Endothelial cell of hepatic sinusoid (primary cell): ENCODE measurements at regions not wholly inside any gene's neighbourhood (a gene's known extent, or its start where the extent isn't known, plus 50 kb on each side); places are given as distances from the start of the nearest gene placed in this dataset.

Source experiments
- in situ Hi-C: cut with HindIII; loops from 2 replicates; pipeline ENCODE4 v1.10.0; 2017; ENCODE audit warnings: low sequenced_read_pairs

DNA sequence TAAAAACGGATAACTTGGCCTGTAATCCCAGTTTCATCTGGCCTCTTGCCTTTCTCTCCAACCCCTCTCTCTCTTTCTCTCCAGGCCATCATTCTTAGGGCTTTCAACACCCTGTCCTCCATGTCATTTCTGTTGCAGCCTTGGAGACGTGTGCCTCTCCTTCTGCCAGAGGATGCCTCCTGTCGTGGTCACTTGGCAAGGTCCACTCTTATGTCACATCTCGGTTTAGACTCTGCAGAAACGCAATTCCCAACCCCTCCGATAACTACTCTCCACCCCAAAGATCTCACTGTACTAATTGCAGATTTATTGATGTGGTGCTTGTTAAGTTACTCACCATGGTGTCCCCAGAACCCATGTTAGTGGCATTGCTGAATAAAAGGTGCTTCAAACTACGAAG lies 787.3 kb upstream of the RBFOX1 start:
- in situ Hi-C loops = no loop called here

DNA sequence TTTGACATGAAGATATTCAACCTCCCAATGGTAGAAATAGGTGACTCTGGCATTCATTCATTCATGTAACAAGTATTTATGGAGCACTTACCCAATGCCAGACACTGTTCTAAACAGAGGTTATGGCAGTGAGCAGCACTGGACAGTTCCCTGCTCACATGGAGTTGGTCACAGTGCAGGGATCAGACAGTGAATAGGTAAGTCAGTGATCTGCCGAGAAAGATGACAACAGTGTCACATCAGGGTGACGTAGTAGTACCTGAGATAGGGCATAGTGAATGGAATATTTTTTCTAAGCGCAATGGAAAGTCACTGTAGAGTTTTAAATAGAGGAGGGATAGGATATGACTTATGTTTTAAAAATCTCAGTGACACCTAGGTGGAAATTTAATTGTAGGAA lies 791.4 kb upstream of the RBFOX1 start:
- in situ Hi-C loops = no loop called here

DNA sequence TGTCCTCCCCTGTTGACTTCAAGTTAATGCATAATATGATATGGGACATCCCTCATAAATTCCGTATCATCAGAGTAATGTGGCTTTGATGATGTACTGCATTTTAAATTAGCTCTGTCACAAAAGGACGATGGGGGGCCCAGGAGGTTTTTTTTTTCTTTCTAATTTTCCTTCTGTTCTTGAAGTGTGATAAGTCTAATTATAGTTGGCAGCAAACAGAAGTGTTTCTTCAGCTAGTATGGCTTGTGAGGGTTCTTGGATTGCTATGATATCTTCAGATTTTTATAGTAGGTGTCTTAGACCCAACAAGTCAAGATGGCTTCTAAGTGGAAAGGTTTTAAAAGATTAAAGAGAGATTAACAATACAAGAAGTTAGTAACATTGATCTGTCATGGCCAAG lies 796.2 kb upstream of the RBFOX1 start:
- in situ Hi-C loops = no loop called here

DNA sequence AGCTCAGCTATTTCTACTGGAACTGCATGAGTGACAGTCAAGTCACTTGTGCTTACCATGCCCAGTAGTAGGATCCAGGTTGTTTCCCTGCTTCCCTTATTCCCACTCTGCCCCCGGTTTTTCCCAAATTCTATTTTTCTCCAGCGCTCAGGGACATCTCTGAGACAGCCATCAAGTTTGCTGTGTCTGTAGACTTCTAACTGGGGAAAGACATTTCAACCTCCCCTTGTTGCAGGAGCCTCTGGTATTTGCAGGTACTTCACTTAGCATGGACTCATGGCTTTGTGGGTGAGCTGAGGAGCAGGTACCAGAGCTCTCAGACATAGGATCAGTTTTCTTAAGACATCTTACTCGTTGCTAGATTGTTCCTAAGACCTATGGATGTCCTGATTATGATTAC lies 801.6 kb upstream of the RBFOX1 start:
- in situ Hi-C loops = no loop called here

DNA sequence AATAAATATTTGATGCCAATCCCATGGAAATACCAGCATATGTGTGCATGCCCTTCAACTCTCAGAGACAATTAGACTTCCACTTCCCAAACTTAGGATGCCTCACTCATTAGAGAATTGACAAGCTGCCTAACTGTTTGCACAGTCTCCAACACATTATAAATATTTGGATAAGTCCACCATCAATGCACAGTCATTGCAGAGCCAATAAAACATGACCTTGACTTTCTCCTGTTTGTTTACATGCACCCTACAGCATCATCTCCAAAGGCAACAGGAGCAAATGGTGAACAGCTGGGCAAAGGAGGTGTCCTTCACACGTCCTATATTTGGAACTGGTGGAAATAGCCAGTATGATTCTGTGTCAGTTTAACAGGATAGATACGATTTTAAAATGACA lies 804.4 kb upstream of the RBFOX1 start:
- in situ Hi-C loops = no loop called here

DNA sequence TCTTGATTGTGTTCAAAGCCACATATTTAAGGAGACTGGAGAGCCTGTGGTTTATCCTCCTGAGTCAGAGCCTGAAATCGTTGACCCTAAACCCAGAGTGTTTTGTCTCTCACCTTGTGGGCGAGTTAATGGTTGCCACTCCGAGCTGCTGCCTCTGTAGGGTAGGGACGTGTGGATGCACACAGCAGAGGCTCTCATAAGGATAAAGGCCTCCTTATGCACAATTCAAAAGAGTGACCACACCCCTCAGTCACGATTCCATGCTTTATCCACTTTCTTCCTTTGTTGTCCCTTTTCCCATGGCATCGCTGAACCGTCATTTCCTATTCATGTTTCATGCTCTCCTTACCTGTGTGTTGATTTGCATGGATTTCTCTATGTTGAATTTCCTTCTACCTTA lies 805.0 kb upstream of the RBFOX1 start:
- in situ Hi-C loops = no loop called here

DNA sequence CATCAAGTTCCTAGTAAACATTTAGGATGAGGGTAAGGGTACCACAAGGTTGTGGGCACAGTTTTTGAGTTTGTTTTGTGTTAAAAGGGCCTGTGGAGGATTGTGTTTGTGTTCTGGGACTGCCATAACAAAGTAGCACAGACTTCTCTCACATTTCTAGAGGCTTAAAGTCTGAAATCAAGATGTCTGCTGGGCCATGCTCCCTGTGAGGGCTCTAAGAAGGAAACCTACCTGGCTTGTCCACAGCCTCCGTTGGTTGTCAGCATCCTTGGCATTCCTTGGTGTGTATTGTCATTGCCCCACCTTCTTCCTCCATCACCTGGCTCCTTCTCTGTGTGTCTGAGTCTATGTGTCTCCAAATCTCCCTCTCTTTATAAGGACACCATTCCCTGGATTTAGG lies 808.1 kb upstream of the RBFOX1 start:
- in situ Hi-C loops = no loop called here

DNA sequence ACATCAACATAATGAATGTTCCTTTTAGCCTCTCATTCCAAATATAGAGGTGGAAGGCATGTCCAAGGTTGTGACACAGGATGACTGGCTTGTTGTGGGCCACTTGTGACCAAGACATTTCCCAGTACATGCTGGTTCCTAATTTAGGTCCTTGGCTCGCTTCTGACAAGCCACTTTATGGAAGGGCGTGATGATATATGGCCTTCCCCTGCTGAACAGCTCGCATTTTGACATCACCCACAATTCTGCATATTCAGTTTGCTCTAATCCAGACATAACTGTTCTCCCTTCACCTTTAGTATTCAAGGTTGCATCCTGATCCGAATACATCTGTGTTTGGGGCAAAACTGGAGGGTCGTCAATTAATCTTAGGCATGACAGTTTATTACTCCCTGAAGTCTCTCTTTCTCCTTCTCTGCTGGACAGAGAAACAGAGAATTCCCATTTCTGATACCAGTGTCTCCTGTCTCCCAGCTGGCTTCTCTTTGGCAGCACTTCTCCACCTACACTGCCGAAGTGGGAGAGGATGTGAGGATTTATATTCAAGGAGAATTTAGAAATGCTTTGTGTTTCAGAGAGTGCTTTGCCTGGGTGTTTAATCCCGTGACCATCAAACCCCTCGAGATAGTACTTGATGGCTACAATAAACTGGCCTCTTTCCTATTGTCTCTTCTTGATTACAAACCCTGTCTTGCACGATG lies 815.5 kb upstream of the RBFOX1 start:
- in situ Hi-C loops = no loop called here

DNA sequence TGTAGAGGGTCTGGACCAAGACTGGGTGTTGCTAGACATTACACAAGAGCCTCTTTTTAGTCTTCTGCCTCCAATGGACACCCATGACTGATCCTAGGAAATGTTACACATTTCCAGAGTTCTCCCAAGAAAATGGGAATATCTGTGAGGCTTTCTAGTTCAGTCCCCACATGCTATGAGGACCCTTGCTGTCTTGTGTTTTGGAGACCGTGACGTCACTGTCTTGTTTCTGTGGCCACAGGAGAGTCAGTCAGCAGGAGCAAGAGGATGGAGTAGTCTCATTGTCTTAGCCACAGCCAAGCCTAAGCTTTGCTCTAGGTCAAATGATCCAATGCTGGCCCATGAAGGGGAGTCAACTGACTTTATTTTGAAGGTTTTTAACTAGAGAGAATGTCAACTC lies 820.1 kb upstream of the RBFOX1 start:
- in situ Hi-C loops = no loop called here

DNA sequence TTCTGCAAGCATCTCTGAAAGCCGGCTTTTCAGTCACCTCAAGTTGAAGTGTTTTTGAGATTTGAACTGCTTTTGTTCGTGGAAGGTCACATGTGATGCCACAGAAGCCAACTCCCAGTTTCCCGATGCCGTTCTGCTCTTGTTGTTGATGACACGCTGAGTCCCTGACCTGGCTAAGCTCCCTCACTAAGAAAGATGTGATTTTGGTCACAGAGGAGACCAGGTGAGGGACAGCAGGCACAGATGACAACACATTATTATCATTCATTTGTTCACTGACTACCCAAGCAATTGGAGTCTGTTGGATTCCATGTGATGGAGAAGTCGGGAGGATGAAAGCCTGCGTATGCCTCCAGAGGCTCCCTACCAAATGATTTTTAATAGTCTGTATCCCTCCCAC lies 822.4 kb upstream of the RBFOX1 start:
- in situ Hi-C loops = no loop called here

DNA sequence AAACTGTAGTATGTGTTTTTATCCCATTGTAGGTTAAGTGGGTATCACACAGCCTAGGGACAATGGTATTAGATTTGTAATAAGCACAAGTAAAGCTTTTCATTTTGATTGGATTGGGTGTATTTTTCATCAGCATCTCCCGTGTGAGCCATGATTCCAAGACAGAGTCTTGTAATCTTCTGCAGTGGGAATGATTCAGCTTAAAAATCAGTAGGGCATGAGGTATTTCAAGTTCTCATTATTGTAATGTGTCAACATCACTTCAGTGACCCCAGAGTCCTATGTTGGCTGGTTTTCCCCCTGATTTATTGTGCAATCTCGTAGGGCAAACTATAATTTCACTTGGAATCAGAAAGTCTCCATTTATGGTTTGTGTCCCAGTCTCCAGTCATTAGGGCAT lies 833.2 kb upstream of the RBFOX1 start:
- in situ Hi-C loops = no loop called here

DNA sequence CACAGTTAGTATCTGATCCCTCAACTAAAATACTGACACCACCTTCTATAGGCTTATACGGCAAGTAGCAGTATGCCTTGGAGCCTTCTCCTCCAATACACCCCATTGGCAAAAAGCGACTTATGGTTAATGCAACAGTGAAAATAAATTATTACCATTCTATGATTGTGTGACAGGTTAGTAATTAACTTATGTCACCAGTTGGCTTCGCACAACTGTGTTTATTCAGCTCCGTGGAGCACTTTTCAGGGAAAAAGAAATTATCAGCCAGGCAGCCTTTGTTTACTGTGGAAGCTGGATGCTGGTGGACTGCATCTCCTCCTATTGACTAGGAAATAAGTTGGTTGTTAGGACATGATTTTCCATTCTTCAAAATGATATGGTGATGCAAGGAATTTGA lies 833.8 kb upstream of the RBFOX1 start:
- in situ Hi-C loops = no loop called here

DNA sequence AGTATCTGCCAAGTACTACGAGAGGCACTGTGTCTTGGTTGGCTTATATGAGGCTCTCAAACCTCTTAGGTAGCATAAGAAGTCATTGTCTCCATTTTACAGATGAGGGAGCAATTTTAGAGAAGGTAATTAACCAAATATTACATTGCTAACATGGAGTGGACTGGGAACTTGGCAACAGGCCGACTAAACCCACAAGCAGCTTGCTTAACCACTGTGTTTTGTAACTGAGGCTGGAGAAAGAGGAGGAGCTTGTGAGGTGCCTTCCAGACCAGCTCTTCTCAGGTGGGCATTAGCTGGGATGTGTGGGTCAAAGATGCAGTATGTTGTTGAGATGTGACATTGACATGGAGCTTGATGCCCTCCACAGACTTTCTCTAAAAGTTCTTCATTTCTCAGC lies 835.6 kb upstream of the RBFOX1 start:
- in situ Hi-C loops = no loop called here

DNA sequence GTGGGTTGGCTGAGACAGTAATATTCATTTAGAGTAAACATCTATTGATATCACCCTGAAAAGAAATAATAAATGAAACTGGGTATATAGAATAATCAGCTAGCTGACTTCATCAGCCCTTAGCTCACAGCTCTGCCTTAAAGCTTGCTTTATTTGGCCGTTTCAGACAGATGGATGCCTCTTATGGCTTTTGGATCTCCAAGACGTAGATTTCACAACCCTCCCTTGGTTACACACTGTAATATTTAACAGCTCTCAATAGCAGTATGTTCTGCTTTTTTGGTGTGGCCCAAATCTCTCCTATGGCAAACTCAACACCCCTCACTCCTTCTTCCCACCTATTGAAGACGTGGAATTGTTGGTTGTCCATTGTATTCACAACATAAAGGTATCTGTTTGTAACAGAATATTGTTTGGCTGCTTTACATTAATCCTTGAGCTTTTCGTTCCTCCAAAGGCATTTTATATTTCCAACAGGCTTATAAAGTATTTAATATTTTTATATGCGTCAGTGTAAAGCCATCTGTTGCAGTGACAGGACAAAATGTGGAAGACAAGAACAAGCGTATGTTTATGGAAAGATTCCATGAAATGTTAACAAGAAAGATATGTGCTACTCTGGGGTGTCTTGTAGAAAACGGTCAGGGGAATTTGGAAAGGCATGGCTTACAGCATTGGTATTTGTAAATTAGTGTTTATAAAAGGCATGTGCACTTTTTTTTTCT lies 837.0 kb upstream of the RBFOX1 start:
- in situ Hi-C loops = no loop called here

DNA sequence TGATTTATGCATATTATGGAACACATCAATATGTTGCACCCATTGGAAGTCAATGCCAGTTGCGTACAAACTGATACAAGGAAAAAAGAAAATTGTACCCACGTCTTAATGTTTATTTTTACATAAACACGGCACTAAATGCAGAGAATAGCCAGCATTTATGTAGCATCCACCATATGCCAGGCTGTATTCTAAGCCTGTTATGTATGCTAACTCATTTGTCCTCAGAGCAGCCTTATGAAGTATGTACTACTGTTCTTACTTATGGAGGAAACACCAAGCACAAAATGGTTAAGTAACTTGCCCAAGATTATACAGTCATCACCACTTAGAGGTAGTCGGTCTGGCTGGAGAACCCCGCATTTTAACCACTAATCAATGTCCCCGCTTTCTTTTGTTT lies 837.9 kb upstream of the RBFOX1 start:
- in situ Hi-C loops = no loop called here

DNA sequence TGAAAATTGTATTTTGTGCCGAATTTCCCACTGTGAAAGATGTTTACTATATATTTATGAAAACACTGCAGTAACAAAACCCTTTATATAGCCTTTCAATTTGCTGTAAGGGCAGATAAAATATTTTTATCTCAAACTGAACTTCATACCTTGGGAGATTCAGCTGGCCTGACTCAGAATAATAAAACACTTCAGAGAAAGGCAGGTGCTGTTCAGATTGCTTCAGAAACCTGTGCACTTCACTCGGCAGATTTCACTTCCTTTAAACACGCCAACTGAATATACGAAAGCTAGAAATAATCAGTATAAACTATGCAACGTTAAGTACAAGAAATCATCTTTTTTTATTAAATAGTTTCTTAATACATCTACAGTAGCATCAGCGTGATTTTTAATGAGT lies 839.1 kb upstream of the RBFOX1 start:
- in situ Hi-C loops = no loop called here

DNA sequence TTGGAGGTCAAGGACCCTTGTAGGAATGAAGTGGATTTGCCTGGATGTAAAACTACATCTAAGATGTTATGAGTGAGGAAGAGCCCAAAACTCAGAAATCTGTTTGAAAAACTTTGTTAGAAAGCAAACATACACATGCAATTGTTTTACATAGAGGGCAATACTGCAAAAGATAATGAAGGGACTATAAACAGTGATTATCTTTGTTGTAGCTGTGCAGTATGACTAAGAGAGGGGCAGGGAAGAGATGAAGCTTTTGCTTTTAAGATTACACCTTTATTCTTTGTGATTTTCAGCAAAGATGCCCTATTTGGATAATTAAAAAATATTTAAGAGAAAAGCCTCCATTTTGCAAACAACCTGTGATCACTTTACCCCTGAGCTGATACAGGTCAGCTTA lies 839.9 kb upstream of the RBFOX1 start:
- in situ Hi-C loops = no loop called here

DNA sequence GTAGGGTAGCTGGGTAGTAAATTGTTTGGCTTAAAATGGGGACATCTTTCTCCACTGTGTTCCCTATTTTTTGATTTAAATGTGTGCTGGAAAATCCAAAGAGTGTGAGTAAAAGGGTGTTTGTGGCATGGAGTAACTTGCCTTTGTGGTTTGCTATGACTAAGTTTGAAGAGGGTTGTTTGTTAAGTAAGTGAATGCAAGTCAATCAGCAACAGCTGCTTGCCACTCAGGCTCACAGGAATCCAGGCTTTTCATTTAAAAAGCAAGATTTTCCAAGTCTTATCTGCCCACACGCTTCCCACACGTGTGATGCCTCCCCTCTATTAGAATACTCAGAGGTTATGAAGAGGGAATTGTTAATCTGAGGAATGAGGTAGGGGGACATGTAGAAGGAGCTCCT lies 847.7 kb upstream of the RBFOX1 start:
- in situ Hi-C loops = no loop called here

DNA sequence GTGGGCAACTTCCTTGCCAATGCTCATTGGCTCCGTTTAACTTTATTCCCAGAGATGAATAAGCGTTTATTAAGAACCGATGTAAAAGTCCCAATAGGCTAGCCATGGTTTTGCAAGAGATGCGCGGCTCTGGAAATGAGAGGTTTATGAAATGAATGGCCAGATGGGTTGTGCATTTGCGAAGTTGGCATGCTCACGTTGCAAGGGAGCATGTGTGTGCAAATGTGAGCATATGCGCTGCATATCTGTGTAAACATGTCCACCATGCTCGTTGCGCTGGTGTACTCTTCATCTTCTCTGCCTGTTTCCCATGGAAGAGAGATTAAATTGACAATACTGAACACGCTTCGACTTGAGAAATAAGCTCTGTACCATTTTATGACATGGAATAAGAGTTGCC lies 848.6 kb upstream of the RBFOX1 start:
- in situ Hi-C loops = no loop called here

DNA sequence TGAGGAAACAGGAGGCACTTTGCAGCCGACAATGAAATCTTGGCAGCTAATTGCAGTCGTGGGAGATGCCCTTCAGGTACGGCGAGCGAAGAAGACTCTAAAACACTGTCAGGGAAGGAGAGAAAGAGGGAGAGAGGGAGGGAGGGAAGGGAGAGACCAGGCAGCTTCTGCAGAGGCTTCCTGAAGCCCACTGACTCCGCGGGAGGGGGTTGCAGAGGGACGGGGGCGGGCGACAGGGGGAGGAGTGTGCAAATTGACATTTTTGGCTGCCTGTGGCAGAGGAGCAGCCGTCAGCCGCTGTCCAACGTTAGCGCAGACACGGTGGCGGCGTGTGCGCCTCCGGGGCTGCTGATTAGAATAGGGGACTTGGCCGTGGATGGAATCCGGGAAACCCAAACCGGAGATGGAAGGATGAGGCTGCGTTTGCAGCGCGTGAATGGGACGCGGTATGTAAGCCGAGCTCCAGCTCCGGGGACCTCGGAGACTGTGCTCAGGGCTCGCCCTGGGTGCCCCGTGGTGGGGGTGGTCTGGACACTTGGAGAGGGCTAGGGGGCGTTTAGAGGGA lies 849.1 kb upstream of the RBFOX1 start:
- in situ Hi-C loops = no loop called here

DNA sequence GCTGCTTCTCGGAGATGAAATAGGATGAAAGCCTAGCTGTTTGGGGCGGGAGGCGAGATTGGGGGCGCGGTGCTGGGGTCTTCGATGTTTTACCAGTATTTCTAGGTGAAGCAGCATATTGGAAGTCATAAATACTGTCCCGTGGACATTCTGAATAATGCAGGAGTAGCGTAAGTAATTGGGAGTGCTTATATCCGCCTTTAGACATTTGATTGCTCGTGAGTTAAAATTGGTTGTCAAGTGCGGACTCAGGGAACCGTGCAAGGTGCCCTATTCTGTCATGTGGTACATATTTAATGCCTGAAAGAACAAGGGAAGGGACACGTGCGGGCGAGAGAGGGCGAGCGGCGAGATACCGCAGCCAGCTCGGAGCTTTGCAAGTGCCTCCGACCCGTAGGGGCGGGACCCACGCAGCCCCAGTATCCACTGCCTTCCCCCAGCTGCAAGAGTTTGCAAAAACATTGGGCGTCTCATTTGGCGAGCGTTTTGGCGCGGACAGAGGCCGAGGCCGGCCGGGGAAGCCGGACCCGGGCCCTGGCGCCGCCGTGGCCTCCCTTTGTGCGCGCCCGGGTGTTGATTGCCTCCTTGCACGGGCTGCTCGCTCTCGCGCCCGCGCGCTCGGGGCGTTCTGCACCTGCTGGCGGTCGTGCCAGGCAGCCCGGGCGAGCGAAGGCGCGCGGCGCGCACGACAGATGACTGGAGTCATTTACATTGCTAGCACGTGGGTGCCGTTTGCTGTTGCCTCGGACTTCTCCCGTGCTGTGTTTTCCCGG lies 849.8 kb upstream of the RBFOX1 start:
- in situ Hi-C loops = no loop called here

DNA sequence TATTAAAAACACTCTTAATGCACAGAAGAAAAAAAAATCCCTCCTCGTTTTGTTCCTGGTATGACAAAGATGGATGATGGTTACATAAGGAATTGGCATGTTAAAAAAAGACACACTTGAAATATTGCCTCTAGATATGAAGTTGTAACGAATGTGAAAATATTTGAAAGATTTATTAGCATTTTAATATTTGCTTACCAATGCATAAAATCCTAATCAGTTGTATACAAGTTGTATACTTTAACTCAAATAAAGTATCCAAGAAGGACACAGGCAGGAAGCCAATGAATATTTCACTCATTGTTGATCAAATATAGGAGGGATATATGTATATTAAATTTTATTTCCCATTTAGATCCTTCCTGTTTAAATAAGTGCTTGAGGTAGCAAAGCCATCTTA lies 850.8 kb upstream of the RBFOX1 start:
- in situ Hi-C loops = no loop called here
